GM19324 (cell line): ENCODE measurements at regions not wholly inside any gene's neighbourhood (a gene's known extent, or its start where the extent isn't known, plus 50 kb on each side); places are given as distances from the start of the nearest gene placed in this dataset.
A peak's percentile ranks its signal among the peaks of the same experiment; 100 is the strongest.
"Not testable (repeated sequence)": the region's sequence is repeated elsewhere in the genome, so short reads cannot be mapped to it uniquely, and the experiment has no call there.

Experiments used
- ATAC-seq: cut with Tn5 transposase; IDR thresholded peaks from one replicate; pipeline ENCODE4 v1.9.1; 2021; ENCODE audit warnings: mild to moderate bottlenecking, moderate library complexity; ENCODE audit not compliant: unreplicated experiment, low FRiP score

- ATAC-seq, result no peak
These were observed 552.5 kb downstream of the IPMK start for GRCh38 chr10:57715233-57715632.

GRCh38 chr10:57707300-57707658 is 560.4 kb downstream of the IPMK start:
- no peak for ATAC-seq

DNA sequence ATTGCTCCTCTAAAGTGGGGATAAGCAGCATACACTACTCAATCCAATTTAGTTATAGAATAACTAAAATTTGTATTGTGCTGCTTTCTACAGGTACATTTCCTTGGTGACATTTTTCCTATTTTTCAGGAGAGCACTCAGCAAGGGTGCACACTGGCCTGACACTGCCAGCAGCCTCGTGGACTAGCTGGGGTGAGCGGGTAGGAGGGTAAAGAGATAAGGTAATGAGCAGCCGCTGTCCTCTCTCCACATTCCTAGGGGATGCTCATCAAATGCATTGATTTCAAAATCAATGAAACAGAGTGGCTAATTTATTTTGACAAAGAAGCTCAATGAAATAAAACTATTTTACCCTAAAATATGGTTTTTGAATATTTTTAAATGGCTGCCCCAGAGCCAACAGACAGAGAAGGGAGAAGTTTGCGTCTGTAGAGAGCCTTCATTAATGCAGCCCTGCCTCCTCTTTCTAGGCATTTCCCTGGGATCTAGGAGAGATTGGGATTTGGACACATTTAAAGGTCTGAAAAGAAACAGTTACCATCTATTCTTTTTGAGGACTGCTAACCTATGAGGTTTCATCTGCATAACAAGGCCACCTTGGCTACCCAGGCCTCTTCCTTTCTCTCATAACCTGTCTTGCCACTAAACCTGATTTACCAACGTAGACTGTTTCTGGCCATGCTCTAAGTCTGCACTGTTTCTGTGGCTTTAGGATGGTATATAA is 561.0 kb downstream of the IPMK start:
- no peak for ATAC-seq

DNA sequence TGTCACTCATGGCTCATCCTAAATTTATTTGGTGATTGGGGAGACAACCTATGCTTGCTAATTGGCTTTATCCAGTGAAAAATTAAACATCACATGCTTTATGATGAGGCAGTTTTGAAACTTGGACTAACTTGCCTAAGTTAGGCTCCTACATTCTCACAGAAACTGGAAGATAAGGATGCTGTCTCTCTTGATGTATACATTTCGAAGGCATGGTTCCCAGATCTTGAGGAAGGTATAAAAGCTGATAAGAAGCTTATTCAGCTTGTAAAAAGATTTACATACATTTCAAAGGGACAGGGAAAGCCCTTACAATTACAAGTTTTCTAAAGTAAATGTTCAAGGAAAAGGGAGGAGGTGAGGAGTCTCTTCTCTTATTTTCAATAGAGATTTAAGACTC is 561.7 kb downstream of the IPMK start:
- ATAC-seq, result no peak

GRCh38 chr10:57699944-57700343 is 567.8 kb downstream of the IPMK start:
- ATAC-seq, result no peak

- no peak for ATAC-seq
These were observed 571.1 kb downstream of the IPMK start for GRCh38 chr10:57696641-57697040.

DNA sequence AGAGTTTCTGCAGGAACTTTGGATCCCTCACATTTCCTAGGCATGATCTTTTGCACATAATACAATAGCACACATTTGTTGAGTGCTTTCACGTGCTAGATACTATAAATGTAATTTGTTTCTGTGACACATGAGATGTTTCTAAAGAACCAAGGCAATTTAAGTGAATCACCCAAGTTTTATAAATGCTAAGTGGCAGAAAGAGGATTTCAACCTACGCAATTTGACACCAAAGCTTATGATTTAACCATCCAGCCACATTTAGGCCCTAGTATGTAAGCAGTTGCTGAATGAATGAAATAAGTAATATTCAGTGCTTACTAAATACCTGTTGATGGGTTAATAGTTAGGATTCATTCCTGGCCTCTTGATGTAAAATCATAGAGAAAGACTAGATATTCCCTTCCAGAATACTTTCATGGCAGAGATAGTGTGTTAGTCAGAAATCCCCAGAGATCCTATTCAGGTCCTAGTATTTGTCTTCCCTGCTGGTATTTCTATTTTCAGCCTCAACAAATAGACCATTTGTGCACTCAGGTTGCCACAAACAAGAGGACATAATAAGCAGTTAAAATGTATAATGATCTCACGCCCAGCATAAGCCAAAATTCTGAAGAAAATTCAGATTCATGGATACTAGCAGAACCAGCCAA is 572.6 kb downstream of the IPMK start:
- no peak for ATAC-seq

GRCh38 chr10:57692255-57692980 is 575.3 kb downstream of the IPMK start:
- no peak for ATAC-seq

DNA sequence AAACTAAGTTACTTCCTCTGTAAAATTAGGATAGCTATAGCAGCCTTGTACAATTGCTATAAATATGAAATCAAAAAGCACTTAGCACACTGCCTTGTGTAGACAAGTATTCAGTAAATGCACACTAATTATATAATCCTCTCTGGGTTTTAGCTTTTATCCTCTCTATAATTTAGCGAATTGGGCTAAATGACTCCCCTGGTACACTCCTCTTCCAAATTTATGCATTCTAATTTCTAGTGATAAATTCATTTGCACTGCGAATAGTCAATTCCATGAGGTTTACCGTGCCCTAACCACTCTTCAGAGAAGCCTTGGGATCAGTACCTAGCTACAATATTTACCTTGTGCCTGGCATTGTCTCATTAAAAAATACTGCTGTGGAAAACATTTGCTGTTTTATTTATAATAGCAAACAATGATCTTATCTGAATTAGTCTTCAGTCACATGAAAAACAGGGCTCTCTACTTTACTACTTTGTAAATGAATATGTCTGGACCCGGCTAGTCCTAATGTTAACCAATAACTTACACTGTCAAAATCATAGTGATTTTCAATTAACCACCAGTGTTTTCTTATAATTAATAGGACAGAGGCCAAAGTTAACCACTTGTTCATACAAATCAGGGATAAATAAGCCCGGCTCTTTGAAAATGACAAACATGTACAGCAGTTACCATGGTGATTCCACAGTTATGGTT is 577.9 kb downstream of the IPMK start:
- ATAC-seq, result no peak

DNA sequence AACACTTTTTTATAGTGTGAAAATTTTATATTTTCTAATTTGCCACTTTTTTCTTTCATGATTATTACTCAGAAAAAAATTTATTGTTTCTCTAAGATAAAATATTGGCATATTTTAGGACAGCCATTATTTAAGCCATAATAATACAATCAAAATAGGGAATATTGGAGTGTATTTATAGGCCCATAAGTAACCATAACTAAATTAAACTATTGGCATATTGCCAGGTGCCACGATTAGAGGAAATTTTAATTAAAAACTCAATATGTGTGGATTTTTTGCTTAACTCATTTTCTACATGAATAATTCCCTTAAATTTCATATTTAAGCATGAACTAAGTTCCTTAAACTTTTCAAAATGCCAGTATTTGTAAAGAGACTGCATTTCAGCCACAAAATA is 587.8 kb downstream of the IPMK start:
- no peak for ATAC-seq

- ATAC-seq, result no peak
These were observed 592.6 kb downstream of the IPMK start for GRCh38 chr10:57675125-57675524.

DNA sequence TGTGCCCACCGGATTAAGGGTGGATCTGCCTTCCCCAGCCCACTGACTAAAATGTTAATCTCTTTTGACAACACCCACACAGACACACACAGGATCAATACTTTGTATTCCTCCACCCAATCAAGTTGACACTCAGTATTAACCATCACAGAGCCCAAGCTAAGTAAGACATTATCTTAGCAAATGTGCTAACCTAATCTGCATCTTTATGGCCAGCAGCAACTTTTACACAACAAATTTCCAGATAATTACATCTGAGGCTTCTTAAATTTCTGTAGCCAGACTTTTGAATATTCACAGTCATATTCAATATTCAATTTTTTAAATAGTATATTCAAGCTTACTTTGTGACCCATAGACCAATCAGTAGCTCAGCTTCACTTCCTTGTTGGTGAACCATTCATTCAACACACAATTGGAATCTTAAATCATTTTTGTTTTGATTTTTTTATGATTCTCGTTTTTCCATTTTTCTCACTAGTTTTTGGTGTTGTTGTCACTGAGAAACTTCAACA is 594.2 kb downstream of the IPMK start:
- ATAC-seq, result no peak

- ATAC-seq, result no peak
These were observed 602.9 kb downstream of the IPMK start for GRCh38 chr10:57664815-57665214.

DNA sequence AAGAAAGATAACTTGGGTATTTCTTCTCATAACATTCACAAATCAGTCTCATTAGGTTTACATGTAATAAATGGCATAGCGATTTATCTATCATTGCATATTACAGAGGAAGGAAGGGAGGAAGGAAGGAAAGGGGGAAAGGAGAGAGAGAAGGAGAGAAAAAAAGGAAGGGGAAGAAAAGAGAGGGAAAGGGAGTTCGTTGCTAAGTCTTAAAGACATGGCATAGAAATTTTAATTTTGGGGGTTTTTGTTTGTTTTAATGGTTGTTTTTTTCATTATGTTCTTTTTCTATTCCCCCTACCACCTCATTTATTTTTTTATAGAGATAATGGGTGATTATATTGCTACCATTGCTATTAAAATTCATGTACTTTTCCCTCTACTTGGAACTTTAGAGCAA is 604.3 kb downstream of the IPMK start:
- ATAC-seq, result no peak

DNA sequence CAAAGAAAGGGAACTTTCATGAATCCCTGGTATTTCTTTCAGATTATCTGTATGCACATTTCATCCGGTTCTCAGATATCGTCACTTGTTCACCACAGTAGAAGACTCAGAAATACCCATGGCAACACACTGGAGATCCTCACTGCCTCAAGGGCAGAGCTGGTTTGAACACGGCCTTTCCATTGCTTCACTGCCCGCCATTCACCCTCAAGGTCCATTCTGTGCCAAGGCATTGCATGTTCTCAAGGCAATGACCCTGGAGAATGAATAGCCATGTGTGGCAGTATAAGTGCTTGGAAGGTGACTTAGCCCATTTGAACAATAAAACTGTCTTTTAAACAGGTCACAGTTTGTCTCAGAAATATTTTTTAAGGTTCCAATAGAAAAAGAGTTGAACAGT is 606.5 kb downstream of the IPMK start:
- no peak for ATAC-seq

- ATAC-seq, result peak; percentile 86
These were observed 610.4 kb downstream of the IPMK start for GRCh38 chr10:57657164-57657765.

- ATAC-seq, result peak; percentile 57
These were observed 612.8 kb downstream of the IPMK start for GRCh38 chr10:57654856-57655255.

DNA sequence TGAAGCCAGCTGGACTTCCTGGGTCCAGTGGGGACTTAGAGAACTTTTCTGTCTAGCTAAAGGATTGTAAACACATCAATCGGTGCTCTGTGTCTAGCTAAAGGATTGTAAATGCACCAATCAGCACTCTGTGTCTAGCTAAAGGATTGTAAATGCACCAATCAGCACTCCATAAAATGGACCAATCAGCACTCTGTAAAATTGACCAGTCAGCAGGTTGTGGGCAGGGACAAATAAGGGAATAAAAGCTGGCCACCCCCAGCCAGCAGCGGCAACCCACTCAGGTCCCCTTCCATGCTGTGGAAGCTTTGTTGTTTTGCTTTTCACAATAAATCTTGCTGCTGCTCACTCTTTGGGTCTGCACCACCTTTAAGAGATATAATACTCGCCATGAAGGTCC is 622.6 kb downstream of the IPMK start:
- ATAC-seq, result not testable (repeated sequence)

- ATAC-seq, result no peak
These were observed 629.3 kb downstream of the IPMK start for GRCh38 chr10:57638411-57638810.

DNA sequence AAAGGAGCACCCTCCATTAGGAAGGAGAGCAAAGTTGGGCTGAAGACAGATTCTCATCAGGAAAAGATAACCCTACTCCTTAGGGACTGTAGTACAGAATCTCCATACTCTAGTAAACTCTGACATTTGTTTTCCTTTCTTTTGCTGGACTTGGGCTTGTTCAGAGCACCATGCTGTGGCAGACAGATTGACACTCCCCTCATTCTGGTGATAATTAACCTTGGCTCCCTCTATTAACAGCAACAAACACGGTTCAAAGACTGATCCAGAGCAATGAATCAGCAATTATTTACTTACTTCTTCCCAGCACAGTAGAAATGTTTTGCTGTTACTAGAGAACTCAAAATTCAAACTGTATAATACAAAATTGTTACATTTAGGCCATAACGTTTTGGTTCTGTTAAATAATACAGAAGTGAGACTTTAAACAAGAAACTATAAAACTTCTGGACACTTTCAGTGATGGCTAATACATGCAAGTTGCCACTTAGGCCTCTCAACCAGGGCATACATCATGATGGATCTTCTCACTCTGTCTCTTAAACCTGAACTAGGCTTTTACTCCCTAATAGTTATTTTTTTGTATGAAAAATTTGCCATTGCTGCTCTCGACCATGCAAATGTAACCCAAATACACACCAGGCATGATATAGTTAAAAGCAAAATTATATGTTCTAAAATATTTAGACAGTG is 639.0 kb downstream of the IPMK start:
- peak; percentile 75 for ATAC-seq
